Heart right ventricle (tissue), 16 donors: ENCODE measurements at regions not wholly inside any gene's neighbourhood (a gene's known extent, or its start where the extent isn't known, plus 50 kb on each side); places are given as distances from the start of the nearest gene placed in this dataset.

ENCODE experiments used
- ATAC-seq, 8 donors: fragments of 200-7000 bp; cut with Tn5 transposase; one replicate each; pipeline ENCODE4 v1.9.1; 2020; ENCODE audit warnings: mild to moderate bottlenecking in 8 of 8, moderate library complexity in 8 of 8, moderate number of reproducible peaks in 1 of 8
- DNase-seq, 2 donors: peaks; one replicate each; pipeline ENCODE4 v3.0.0-alpha.2; 2020
- H3K27ac ChIP-seq, 10 donors: fragments of 200-600 bp; sonication (generic) in 2 of 10; one replicate each; pipeline versions ENCODE4 v1.5.0 to v1.8.0; 2020 to 2022; ENCODE audit warnings: mild to moderate bottlenecking in 3 of 10
- H3K27me3 ChIP-seq, 7 donors: fragments of 200-600 bp; one replicate each; pipeline ENCODE4 v1.8.0; 2021 to 2022; ENCODE audit warnings: mild to moderate bottlenecking in 2 of 7
- H3K36me3 ChIP-seq, 9 donors: fragments of 200-600 bp; sonication (generic) in 1 of 9; one replicate each; pipeline versions ENCODE4 v1.5.0 to v1.8.0; 2020 to 2022; ENCODE audit warnings: mild to moderate bottlenecking in 2 of 9
- H3K4me1 ChIP-seq, 9 donors: fragments of 200-600 bp; sonication (generic) in 1 of 9; one replicate each; pipeline versions ENCODE4 v1.5.0 to v1.8.0; 2020 to 2022; ENCODE audit warnings: mild to moderate bottlenecking in 4 of 9
- H3K4me3 ChIP-seq, 10 donors: fragments of 200-600 bp; sonication (generic) in 2 of 10; one replicate each; pipeline versions ENCODE4 v1.5.0 to v1.8.0; 2020 to 2022; ENCODE audit warnings: mild to moderate bottlenecking in 7 of 10, moderate library complexity in 2 of 10
- H3K9me3 ChIP-seq, 11 donors: fragments of 200-600 bp in 10 of 11; sonication (generic) in 2 of 11; one replicate each; pipeline versions ENCODE4 v1.5.0 to v1.8.0; 2013 to 2022; ENCODE audit warnings: mild to moderate bottlenecking in 2 of 11, control low read depth in 1 of 11, moderate library complexity in 1 of 11
- CTCF ChIP-seq, 9 donors: fragments of 200-600 bp; sonication (generic) in 2 of 9; IDR thresholded peaks; one replicate each; pipeline versions ENCODE4 v1.5.0 to v1.8.0; 2021 to 2022; ENCODE audit warnings: antibody characterized with exemption in 9 of 9, mild to moderate bottlenecking in 5 of 9, moderate library complexity in 1 of 9
- WGBS, 2 donors: extraction: QIAGEN DNeasy Blood & Tissue Kit; methylation state at CpG; one replicate each; pipeline ENCODE4 v1.1.7; 2013; ENCODE audit warnings: inconsistent platforms in 1 of 2; 5-methylcytosine and 5-hydroxymethylcytosine counted together
- intact Hi-C, 10 donors: fragments of 100-400 bp; cut with DNase I; formaldehyde crosslinking; loops; one replicate each; pipeline versions ENCODE4 v1.11.1 to v1.14.2; 2022
- donor health status: Arrhythmogenic right ventricular cardiomyopathy.
- donor health status: ischemic (EF 13 %, LVEDD 7.1; RV severe dilation, severe dysfunction).
- donor health status: healthy with polysubstance abuse.
- donor health status: DM: no; HTN: yes; CAD: no.
- donor health status: DM: no; HTN: no; CAD: no.
- donor health status: ischemic (EF 25% LVEDD 6.9; RV normal size, moderate dysfunction).
- donor health status: ischemic (EF 25% LVEDD 5.7; RV mildly dilated, moderate dysfunction).
- donor health status: healthy.
- donor health status: DM: yes; HTN: yes; CAD: no.
- donor health status: Ischemic cardiomyopathy.
- donor health status: ischemic (EF 35%, LVEDD 5.7; RV mildly dilated, moderate dysfunction).
- donor health status: nonischemic (EF 11% LVEDD 7.7; RV severe dilation, severe dysfunction).
- donor health status: DM: yes; HTN: yes; CAD: no.
- donor health status: PGD.
- donor health status: ischemic (EF 29% LVEDD 5.4; RV normal size, mild dysfunction).
- donor health status: nonischemic (EF 23%, LVEDD 6.1; RV moderate dilation, normal function).

GRCh38 chr1:219751870-219752507, 139.1 kb upstream of the ZC3H11B start:
- Histone ChIP-seq H3K4me3 (no peak overlapping the region), H3K9me3 (no peaks in the 10 kb centered on the region), H3K4me1 (peaks cover 0 to 26% (median 4%) of the 10 kb centered on the region in 9 donors), H3K27ac (peak overlapping the region in 6 of 10 donors; percentile 31 to 69 (median 52)), H3K27me3 (no peaks in the 10 kb centered on the region), H3K36me3 (no peaks in the 10 kb centered on the region)
- ATAC-seq, result peak in 7 of 8 donors; percentile 43 to 74 (median 61)
- peak in 1 of 2 donors; percentile 15 for DNase-seq
- no peak for TF ChIP-seq CTCF (IDR thresholded peaks at IDR 0.05)
- intact Hi-C loops, result loop anchor here in 1 of 10 donors (10.0 kb wide), 1 partner anchor 87 kb away; no protein-coding TSS in a partner anchor

GRCh38 chr1:219749370-219749769, 136.5 kb upstream of the ZC3H11B start:
- Histone ChIP-seq H3K27ac (no peak overlapping the region), H3K9me3 (no peaks in the 10 kb centered on the region), H3K4me1 (peaks cover 0 to 34% (median 10%) of the 10 kb centered on the region in 9 donors), H3K36me3 (no peaks in the 10 kb centered on the region), H3K27me3 (no peaks in the 10 kb centered on the region), H3K4me3 (no peak overlapping the region)
- DNase-seq, result no peak
- no peak for ATAC-seq
- no peak for TF ChIP-seq CTCF (IDR thresholded peaks at IDR 0.05)
- intact Hi-C loops, result loop anchor here in 1 of 10 donors (10.0 kb wide), 1 partner anchor 85 kb away; no protein-coding TSS in a partner anchor
- WGBS, 2 donors, result 33 to 55% methylated on average over 2 of the region's 2 CpGs

- H3K4me1 ChIP-seq, result peaks cover 0 to 25% (median 4%) of the 10 kb centered on the region in 9 donors
- ATAC-seq (no peak), DNase-seq (no peak)
- WGBS, 2 donors, result 89 to 100% methylated on average over 2 of the region's 2 CpGs
- H3K27me3 ChIP-seq, result no peaks in the 10 kb centered on the region
- no peaks in the 10 kb centered on the region for H3K9me3 ChIP-seq
- H3K36me3 ChIP-seq, result no peaks in the 10 kb centered on the region
- H3K4me3 ChIP-seq, result no peak overlapping the region
- no peak overlapping the region for H3K27ac ChIP-seq
- TF ChIP-seq CTCF (IDR thresholded peaks at IDR 0.05), result no peak
- intact Hi-C loops, result loop anchor here in 1 of 10 donors (10.0 kb wide), 1 partner anchor 81 kb away; no protein-coding TSS in a partner anchor
These were observed 133.2 kb upstream of the ZC3H11B start for GRCh38 chr1:219746141-219746540.

- no peaks in the 10 kb centered on the region for H3K9me3 ChIP-seq
- no peaks in the 10 kb centered on the region for H3K36me3 ChIP-seq
- H3K27me3 ChIP-seq, result no peaks in the 10 kb centered on the region
- 29 to 37% methylated on average over 3 of the region's 3 CpGs for WGBS, 2 donors
- no peak for TF ChIP-seq CTCF (IDR thresholded peaks at IDR 0.05)
- ATAC-seq, result peak in 2 of 8 donors; percentile 30 to 38
- H3K27ac ChIP-seq, result no peak overlapping the region
- intact Hi-C loops, result loop anchor here in 3 of 10 donors (5.0 to 10.0 kb wide), 3 partner anchors 73 to 80 kb away; no protein-coding TSS in a partner anchor
- no peak overlapping the region for H3K4me3 ChIP-seq
- H3K4me1 ChIP-seq, result peaks cover 0 to 28% (median 4%) of the 10 kb centered on the region in 9 donors
- DNase-seq, result no peak
These were observed 132.0 kb upstream of the ZC3H11B start for GRCh38 chr1:219744652-219745469.
